ENCODE measurements at regions not wholly inside any gene's neighbourhood (a gene's known extent, or its start where the extent isn't known, plus 50 kb on each side); places are given as distances from the start of the nearest gene placed in this dataset.

DNA sequence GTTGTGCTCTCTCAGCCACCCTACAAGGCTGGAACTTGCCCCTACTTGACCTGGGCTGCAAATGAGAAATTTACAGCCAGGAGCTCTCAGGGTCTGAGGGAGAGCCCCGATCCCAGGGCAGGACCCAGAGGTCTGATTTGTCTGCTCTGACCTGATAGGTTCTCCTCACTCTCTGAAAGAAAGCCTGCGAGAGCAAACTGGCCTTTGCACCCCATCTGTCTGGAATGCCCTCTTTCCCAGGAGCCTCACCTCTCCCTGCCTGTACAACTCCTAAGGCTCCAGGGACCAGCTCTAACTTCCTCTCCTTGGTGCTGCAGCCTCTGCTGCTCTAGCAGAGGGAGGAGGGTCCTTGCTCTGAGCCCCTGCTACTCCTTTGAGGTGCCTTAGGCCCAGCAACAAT lies 137.8 kb downstream of the UQCRFS1 start:
- TF ChIP-seq, protein P1, sequence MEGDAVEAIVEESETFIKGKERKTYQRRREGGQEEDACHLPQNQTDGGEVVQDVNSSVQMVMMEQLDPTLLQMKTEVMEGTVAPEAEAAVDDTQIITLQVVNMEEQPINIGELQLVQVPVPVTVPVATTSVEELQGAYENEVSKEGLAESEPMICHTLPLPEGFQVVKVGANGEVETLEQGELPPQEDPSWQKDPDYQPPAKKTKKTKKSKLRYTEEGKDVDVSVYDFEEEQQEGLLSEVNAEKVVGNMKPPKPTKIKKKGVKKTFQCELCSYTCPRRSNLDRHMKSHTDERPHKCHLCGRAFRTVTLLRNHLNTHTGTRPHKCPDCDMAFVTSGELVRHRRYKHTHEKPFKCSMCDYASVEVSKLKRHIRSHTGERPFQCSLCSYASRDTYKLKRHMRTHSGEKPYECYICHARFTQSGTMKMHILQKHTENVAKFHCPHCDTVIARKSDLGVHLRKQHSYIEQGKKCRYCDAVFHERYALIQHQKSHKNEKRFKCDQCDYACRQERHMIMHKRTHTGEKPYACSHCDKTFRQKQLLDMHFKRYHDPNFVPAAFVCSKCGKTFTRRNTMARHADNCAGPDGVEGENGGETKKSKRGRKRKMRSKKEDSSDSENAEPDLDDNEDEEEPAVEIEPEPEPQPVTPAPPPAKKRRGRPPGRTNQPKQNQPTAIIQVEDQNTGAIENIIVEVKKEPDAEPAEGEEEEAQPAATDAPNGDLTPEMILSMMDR (IDR thresholded peaks at IDR 0.05; ENCODE audit: low read depth, low read length) = no peak
- no peak overlapping the region for H3K4me3 ChIP-seq (ENCODE audit: low read depth, low read length)
- in situ Hi-C loops (cut with HindIII; ENCODE audit: low sequenced_read_pairs) = no loop called here
- DNase-seq (ENCODE audit: low read depth, low spot score) = no peak

- TF ChIP-seq, protein P1 (IDR thresholded peaks at IDR 0.05; ENCODE audit: low read depth, low read length) = no peak
- no peak overlapping the region for H3K4me3 ChIP-seq (ENCODE audit: low read depth, low read length)
- DNase-seq (ENCODE audit: low read depth, low spot score) = no peak
- in situ Hi-C loops (cut with HindIII; ENCODE audit: low sequenced_read_pairs) = no loop called here
Measured at GRCh38 chr19:29074579-29074978, 138.4 kb downstream of the UQCRFS1 start.

DNA sequence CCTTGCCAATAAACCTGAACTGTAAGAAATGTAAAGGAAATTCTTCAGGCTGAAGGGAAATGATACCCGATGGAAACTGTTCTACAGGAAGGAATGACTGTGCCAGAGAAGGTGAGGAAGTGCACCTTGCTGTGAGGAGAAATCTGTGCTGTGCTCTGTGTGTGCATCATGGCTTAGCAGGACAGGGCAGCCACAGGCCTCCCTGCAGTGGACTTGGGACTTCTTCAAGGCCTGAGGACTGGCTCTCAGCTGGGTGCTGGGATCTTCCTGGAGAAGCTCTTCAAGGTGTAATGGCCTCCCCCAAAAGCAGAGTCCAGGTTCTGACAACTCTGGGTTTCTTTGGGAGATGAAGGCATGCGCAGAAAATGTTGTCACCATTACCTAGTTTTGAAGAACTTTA lies 145.1 kb downstream of the UQCRFS1 start:
- no peak for DNase-seq (ENCODE audit: low read depth, low spot score)
- in situ Hi-C loops (cut with HindIII; ENCODE audit: low sequenced_read_pairs) = no loop called here

DNA sequence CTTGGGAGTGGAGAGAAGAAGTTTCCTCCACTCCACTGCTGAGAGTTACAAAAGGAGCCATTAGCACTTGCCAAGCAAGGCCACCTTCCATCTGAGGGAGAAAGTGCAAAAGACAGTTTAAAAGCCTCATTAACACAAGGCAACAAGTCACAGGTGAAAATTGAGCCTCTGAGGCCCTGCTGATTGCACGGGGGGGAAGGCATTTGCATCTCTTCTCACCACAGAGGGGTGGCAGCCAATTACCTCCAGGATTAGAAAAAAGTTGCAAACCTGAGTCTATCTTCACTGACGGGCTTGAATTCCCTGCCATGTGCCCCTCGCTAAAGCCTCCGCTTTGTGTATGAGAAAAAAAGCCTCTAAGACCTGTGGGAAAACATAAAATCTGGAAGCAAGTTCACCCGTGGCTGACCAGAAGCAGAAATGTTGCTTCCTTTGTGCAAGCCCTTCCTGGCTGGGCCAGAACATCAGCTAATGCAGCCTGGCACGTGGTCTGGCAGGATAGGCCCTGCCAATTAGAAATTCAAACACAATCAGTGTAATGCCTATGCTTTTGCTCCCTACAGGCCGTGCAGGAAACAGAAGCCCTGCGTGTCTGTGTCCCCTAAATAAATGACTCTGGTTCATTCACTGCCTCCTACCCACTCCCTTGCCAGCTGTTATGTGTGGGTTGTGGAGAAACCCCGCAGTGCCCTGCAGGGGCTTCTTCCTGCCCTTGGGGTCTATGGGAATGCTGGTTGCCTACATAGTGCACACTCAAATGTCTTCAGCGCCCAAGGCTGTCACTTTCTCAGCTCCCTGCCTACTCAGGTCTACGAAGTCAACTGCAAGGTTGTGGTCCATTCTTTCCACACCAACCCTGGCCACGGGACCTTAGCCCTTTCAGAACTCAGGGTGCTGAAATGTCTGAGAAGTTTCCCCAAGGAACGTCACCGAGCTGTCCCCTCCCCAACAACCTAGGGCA lies 150.2 kb downstream of the UQCRFS1 start:
- TF ChIP-seq, protein P1 (IDR thresholded peaks at IDR 0.05; ENCODE audit: low read depth, low read length) = no peak
- in situ Hi-C loops (cut with HindIII; ENCODE audit: low sequenced_read_pairs) = no loop called here
- H3K4me3 ChIP-seq (ENCODE audit: low read depth, low read length) = no peak overlapping the region
- DNase-seq (ENCODE audit: low read depth, low spot score) = no peak

More for the DNA sequence above, 145.1 kb downstream of the UQCRFS1 start:
- TF ChIP-seq, protein P1 (IDR thresholded peaks at IDR 0.05; ENCODE audit: low read depth, low read length) = no peak
- no peak overlapping the region for H3K4me3 ChIP-seq (ENCODE audit: low read depth, low read length)

GRCh38 chr19:29060813-29061364 lies 152.1 kb downstream of the UQCRFS1 start:
- H3K4me3 ChIP-seq (ENCODE audit: low read depth, low read length) = no peak overlapping the region
- no peak for DNase-seq (ENCODE audit: low read depth, low spot score)
- in situ Hi-C loops (cut with HindIII; ENCODE audit: low sequenced_read_pairs) = no loop called here
- TF ChIP-seq, protein P1 (IDR thresholded peaks at IDR 0.05; ENCODE audit: low read depth, low read length) = no peak

DNA sequence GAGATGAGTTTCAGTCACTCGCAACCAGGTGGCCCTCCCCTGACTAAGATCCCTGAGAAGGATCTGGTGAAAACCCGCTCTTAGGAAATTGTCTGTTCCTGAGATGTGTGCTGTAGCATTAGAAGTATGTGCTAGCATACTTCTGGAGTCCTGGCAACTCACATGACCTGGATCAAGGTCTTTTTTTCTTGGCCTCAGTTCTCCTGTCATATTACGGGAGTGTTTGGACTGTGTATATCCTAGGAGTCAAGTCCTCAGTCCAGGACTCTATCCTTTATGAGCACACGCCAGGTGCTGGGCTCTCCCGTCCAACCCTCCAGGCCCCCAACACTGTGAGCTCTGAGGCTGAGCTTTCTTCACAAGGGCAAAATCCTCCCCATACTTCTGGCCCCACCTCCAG lies 156.4 kb downstream of the UQCRFS1 start:
- DNase-seq (ENCODE audit: low read depth, low spot score) = no peak
- TF ChIP-seq, protein P1 (IDR thresholded peaks at IDR 0.05; ENCODE audit: low read depth, low read length) = no peak
- in situ Hi-C loops (cut with HindIII; ENCODE audit: low sequenced_read_pairs) = no loop called here
- H3K4me3 ChIP-seq (ENCODE audit: low read depth, low read length) = no peak overlapping the region

Measured in astrocyte of the spinal cord (primary cell).